BE2C (cell line): ENCODE measurements at regions not wholly inside any gene's neighbourhood (a gene's known extent, or its start where the extent isn't known, plus 50 kb on each side); places are given as distances from the start of the nearest gene placed in this dataset.

Experiments
- DNase-seq: peaks from one replicate; pipeline ENCODE4 v3.0.0-alpha.2; 2020
- H3K27me3 ChIP-seq: fragments of 250-450 bp; sonication (Bioruptor Pico); 2 replicates; pipeline ENCODE4 v1.5.1; 2020; ENCODE audit warnings: mild to moderate bottlenecking
- H3K36me3 ChIP-seq: fragments of 250-450 bp; sonication (Bioruptor Pico); 2 replicates; pipeline ENCODE4 v1.5.1; 2020; ENCODE audit warnings: mild to moderate bottlenecking
- H3K4me1 ChIP-seq: fragments of 250-450 bp; sonication (Bioruptor Pico); 2 replicates; pipeline ENCODE4 v1.5.1; 2020
- H3K4me3 ChIP-seq: 2 replicates; pipeline ENCODE4 v1.5.1; 2011; ENCODE audit warnings: low read depth, low read length
- H3K9me3 ChIP-seq: fragments of 250-450 bp; sonication (Bioruptor Pico); 2 replicates; pipeline ENCODE4 v1.5.1; 2020
- TF ChIP-seq, protein P1 (sequence below): IDR thresholded peaks from 2 replicates; pipeline ENCODE4 v1.5.1; 2012; ENCODE audit warnings: mild to moderate bottlenecking, low read depth, low read length

DNA sequence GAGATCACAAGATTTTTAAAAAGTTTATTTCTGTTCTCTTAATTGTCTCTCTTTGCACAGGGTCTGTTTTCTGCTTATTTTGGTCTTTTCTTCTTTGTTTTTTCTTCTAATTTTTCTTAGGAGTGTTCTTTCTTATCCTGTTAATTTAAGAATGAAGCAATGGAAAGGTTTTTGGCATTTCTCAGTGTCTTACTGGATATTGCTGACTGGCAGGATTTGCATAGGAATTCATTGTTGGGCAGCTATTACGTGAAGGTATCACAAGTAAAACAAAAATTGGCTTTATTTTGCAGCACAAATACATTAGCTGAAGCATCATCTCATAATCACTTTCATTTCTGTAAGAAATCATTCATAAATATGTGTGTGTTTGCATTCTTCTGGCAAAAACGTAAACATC is 566.9 kb upstream of the CDH6 start:
- Histone ChIP-seq H3K9me3 (no peaks in the 10 kb centered on the region), H3K4me3 (no peak overlapping the region), H3K36me3 (no peaks in the 10 kb centered on the region), H3K4me1 (no peaks in the 10 kb centered on the region), H3K27me3 (no peaks in the 10 kb centered on the region)
- TF ChIP-seq, protein P1, sequence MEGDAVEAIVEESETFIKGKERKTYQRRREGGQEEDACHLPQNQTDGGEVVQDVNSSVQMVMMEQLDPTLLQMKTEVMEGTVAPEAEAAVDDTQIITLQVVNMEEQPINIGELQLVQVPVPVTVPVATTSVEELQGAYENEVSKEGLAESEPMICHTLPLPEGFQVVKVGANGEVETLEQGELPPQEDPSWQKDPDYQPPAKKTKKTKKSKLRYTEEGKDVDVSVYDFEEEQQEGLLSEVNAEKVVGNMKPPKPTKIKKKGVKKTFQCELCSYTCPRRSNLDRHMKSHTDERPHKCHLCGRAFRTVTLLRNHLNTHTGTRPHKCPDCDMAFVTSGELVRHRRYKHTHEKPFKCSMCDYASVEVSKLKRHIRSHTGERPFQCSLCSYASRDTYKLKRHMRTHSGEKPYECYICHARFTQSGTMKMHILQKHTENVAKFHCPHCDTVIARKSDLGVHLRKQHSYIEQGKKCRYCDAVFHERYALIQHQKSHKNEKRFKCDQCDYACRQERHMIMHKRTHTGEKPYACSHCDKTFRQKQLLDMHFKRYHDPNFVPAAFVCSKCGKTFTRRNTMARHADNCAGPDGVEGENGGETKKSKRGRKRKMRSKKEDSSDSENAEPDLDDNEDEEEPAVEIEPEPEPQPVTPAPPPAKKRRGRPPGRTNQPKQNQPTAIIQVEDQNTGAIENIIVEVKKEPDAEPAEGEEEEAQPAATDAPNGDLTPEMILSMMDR = no peak
- no peak for DNase-seq

DNA sequence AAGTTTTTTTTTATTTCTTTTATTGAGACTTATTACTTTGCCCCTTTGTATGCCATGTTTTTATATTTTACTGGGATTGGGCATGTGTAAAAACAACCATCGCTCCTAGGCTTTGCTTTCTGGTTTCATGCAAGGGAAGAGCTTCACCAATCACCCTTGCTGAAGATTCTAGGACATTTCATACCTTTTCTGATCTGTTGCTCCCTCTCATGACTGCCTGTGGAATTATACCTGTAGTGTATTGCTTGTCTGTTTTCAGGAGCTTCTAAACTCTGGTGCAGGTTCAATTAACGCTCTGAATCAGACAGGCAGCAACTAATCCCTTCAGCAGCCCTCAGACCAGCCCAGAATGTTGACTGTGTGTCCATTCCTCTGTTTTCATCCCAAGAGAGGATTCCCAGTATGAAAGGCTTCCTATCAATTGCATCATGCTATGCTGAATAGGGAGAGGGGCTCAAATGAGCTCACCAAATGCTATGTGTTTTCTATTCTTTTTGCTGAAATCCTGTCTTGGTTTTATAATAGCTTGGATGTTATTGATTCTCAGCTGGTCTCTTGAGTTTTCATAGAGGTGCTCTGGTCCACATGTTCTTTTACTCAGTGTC is 572.9 kb upstream of the CDH6 start:
- Histone ChIP-seq H3K4me3 (no peak overlapping the region), H3K4me1 (no peaks in the 10 kb centered on the region), H3K27me3 (no peaks in the 10 kb centered on the region), H3K36me3 (no peaks in the 10 kb centered on the region), H3K9me3 (peaks cover 5% of the 10 kb centered on the region)
- DNase-seq = no peak
- TF ChIP-seq, protein P1 = no peak

DNA sequence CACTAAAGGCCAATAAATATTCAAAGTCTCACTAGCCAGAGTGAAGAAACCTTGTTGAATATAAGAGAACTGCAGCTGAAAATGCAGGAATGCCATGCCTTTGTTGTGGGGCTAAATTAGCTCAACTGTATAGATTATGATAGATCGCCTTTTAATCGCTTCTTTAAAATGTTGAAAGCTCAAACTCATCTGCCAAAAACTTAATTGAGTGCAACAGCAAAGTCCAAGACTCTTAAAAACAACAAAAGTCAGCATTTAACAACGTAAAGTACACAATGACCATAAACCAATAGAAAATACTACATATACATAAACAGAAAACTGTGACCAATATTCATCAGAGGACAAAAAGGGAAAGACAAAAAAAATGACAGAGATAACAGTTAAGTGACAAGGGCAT is 585.0 kb upstream of the CDH6 start:
- H3K36me3 ChIP-seq = no peaks in the 10 kb centered on the region
- TF ChIP-seq, protein P1 = no peak
- DNase-seq = no peak
- peaks cover 16% of the 10 kb centered on the region for H3K4me1 ChIP-seq
- H3K27me3 ChIP-seq = no peaks in the 10 kb centered on the region
- no peak overlapping the region for H3K4me3 ChIP-seq
- H3K9me3 ChIP-seq = no peaks in the 10 kb centered on the region

DNA sequence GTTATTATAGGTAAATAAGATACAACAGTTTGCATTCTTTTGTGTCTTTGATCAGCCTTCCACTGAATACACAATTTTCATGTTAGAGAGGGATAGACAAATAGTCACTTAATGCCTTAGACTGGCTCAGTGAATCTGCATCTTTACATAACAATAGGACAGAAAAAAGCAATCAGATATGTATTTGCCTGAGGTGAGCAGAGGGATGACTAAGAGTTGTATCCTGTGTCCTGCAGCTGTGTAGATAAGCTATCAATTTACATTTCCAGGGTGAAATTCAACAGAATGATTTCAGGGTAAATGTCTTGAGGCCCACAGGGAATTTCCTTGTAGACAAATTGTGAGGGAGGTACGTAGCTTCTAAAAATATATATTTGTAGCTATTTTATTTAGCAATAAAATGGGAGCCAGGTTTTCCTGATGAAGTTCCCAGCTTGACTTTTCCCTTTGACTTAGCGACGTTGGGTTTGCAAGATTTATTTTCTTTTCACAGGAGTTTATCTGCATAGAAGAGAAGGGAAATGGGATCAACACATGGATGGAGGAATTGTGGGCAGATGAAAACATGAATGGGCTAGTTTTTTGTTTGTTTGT is 586.1 kb upstream of the CDH6 start:
- TF ChIP-seq, protein P1 = no peak
- DNase-seq = peak; percentile 7
- H3K4me1 ChIP-seq = peaks cover 16% of the 10 kb centered on the region
- H3K9me3 ChIP-seq = no peaks in the 10 kb centered on the region
- no peaks in the 10 kb centered on the region for H3K27me3 ChIP-seq
- H3K4me3 ChIP-seq = no peak overlapping the region
- no peaks in the 10 kb centered on the region for H3K36me3 ChIP-seq

DNA sequence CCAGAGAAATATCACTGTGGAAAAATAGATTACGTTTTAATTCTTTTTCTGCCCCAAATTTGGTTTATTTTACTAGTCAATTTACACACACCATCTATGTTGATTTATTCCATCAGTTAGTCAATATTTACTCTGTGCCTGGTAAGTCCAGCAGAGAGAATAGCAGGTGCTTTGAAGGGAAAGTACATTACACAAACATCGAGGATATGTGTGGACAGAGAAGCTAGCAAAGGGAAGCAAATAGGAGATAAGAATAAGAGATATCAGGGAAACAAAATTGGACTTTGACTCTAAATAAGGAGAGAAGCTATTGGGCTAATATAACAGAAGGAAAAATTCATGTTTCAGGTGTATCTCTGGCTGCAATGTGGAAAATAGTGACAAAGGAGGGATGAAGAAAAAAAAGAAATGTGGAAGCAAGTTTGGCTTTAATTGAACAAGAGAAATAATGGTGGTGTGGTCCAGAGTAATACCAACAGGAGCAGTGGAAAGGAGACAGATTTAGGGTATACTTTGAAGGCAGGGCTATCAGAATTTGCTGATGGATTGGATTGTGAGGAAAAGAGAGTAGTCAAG is 587.7 kb upstream of the CDH6 start:
- Histone ChIP-seq H3K4me1 (peaks cover 19% of the 10 kb centered on the region), H3K4me3 (no peak overlapping the region), H3K9me3 (no peaks in the 10 kb centered on the region), H3K36me3 (no peaks in the 10 kb centered on the region), H3K27me3 (no peaks in the 10 kb centered on the region)
- TF ChIP-seq, protein P1 = no peak
- no peak for DNase-seq

DNA sequence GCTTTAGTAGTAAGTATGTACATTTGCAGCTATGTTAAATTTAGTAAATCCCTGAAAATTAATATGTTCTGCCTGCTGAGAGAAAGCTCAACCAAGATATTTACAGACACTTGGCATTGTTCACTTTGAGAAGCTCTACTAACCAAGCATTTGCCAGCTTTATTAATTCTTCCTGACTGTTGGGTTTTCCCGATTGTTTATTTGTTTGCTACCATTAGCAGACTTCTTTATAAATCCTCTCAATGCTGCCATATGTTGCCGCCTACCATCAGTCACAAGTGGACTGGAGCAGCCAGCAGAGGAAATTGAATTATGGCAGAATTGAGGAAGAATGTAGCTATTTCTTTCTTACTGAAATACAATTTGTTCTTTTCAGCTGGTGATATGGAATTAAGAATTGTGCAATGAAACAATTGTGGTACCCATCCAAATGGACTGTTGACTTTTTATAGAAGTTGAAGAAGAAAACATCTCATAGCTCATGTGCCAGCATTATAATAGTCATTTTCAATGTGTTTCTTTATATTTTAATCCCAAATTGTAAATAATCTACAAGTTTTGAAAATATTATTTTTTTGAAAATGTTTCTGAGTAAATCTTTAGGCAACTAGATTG is 588.7 kb upstream of the CDH6 start:
- TF ChIP-seq, protein P1 = no peak
- Histone ChIP-seq H3K9me3 (no peaks in the 10 kb centered on the region), H3K4me3 (no peak overlapping the region), H3K36me3 (no peaks in the 10 kb centered on the region), H3K4me1 (peaks cover 20% of the 10 kb centered on the region), H3K27me3 (no peaks in the 10 kb centered on the region)
- no peak for DNase-seq
